ENCODE measurements at regions not wholly inside any gene's neighbourhood (a gene's known extent, or its start where the extent isn't known, plus 50 kb on each side); places are given as distances from the start of the nearest gene placed in this dataset.
"Not testable (repeated sequence)": the region's sequence is repeated elsewhere in the genome, so short reads cannot be mapped to it uniquely, and the experiment has no call there.

DNA sequence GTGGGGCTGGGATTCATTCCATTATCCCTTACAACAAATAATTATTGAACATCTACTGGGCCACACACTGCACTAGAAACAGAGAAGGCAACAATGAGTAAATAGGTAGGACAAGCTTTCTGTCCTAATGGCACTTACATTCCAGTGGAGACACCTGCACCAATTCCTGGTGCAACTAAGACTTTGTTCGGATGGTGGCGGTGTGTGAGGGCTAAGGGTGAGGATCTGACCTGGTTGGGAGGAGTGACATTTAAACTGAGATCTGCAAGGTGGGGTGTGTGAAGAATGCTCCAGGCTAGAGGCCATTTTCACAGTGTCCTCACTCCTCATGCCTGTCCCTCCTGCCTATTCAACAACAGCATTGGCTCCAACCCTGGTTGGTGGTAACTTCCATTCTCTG is 510.0 kb downstream of the XYLT1 start:
- no peak for DNase-seq

DNA sequence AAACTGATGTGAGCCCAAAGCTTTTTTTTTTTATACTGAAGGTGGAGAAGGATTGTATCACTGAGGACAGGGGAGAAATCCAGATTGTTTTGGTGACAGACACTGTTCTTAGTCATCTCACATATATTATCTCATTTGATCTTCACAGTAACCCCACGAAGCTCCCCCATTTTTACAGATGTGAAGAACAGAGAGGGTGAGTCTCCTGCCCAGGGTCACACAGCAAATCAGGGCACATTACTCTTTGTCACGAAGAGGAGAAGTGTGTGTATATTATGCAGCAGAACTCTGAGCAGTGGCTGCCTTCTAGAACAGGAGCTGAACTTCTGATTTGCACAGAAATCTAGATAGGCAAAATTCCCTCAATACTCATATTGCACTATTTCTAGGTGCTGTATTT is 504.3 kb downstream of the XYLT1 start:
- no peak for DNase-seq

DNA sequence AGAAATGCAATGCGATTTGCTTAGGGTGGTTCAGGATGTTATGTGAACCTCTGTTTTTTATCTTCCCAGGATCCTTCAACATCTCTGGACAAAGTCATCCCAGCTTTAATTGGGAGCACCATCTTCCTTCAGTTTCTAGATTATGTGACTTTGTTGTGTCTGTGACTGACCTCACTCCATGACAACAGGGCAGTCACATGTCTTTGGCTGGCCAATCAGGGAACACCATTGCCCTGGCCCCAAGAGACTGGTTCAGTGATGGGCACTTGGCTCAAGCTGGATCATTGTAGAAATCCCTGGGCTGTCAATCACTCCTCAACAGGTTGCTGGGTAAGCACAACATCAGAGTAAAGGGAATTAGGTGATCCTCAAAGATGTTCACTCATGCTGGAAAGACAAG is 499.7 kb downstream of the XYLT1 start:
- no peak for DNase-seq

DNA sequence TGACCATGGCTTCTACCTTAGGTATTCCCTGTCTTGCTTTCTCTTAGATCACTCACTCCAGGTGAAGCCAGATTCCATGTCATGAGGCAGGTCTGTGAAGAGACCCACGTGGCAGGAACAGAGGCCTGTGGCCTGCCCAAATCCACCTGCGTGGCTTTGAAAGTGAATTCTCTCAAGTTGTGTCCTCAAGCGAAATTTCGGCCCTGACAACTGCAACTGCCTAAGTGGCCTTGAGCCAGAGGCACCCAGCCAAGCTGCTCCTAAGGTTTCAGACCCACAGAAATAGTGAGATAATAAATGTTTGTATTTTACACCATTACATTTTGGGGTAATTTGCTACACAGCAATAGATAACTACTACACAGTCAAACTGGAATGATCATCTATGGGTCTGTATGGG is 497.9 kb downstream of the XYLT1 start:
- no peak for DNase-seq

DNA sequence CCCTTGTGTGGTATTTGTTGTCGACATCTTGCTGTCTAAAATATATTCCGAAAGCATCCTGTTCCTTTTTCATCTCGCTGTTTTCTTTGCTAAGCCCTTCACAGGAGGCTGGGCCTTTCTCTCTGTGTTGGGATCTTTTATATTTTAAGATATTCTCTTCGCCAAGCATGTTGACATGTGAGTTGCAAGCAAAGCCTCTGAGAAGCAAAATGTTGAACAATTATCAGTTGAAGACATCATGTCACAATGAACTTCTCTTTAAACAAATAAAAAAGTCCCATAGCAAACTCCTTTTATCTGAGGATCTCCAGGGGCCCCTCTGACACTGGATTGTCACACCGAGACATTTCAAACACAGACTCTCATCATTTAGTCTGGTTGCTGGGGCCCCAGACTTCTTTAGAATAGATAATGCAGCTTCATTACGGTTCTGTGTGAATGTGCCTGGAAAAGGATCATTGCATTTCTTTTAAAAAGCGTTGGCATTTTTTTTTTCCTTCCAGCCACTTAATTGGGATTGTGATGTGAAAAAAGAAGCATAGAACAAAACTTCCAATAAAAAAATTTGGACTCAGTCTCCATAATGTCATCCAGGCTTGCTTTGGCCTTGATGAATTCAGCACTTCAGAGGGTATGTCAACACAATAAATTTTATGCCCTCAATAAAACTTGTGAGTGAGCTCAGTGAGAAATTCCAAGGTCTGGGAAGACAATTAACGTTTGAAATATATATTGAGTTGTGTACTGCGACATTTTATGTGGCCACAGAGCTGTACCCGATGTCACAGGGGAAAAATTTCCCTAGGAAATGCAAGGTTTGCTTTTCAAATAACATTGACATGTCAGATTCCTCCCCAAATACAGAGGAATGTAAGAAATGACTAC is 496.8 kb downstream of the XYLT1 start:
- no peak for DNase-seq

DNA sequence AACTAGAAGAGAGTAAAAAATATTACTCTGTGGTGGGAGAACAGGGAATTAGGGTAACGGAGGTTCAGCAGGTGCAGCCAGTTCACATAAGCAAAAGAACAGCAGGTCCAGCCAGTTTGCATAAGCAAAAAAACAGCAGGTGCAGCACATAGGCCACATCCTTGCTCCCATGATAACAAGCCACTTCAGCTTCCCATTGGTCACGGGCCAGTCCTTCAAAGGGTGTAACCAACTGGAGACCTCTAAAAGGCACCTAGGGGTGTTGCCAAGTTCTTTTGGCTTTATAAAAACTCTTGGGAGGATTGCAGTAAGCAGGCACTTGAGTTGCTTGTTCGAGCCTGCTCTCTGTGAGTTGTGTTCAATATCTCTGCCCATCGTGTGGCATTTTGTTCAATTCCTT is 488.1 kb downstream of the XYLT1 start:
- no peak for DNase-seq

DNA sequence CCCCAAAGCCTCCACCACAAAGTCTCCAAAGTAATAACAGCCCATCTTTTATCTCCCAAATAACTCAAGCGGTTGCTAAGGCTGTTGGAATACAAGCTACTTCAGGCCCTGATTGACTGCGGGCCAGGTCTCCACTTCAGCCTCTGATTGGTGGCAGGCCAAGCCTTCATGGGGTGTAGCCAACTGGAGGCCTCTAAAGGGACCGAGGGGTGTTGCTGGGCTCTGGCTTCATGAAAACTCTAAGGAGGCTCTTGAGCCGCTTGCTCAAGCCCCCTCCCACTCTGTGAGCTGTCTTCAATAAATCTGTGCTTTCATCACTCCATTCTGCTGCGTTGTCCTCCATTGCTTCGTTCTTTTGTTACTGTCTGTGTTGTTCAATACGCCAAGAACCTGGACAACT is 487.2 kb downstream of the XYLT1 start:
- DNase-seq, result no peak

DNA sequence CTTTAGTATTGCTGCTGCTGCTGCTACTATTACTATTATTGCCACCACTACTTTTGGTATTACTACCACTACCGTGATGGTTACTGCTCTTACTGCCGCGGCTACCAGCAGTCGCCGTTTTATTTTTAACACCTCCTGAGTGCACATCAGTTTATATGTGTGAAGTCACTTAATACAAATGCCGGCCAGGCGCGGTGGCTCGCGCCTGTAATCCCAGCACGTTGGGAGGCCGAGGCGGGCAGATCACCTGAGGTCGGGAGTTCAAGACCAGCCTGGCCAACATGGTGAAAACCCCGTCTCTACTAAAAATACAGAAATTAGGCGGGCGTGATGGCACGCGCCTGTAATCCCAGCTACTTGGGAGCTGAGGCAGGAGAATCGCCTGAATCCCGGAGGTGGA is 486.7 kb downstream of the XYLT1 start:
- not testable (repeated sequence) for DNase-seq

DNA sequence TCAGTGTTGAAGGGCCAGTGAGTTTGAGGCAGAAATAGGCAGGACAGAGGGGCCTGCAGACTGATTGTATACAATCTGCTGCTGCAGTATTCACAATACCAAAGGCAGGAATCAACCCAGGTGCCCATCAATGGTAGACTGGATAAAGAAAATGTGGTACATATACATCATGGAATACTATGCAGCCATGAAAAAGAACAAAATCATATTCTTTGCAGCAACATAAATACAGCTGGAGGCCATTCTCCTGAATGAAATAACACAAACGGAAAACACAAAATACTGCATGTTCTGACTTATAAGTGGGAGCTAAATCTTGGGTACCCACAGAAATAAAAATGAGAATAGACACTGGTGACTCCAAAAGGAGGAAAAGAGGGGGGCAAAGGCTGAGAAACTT is 485.1 kb downstream of the XYLT1 start:
- no peak for DNase-seq

DNA sequence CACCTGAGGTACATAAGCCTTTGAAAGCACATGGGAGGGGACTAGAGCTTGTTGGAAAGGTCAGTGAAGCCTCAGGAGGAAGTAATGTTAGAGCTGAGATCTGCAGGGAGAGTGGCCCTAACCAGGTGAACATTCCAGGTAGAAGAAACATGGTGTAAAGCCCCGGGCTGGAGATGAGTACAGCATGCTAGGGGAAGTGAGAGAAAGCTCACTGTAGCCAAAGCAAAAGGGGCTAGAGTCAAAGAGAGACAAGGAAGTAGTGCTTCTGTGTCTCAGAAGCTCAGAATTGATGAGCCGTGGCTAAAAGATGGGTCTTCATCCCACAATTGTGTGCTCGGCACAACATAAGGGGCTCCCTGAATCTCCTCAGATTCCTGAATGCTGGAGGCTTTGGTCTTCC is 481.8 kb downstream of the XYLT1 start:
- DNase-seq, result no peak

DNA sequence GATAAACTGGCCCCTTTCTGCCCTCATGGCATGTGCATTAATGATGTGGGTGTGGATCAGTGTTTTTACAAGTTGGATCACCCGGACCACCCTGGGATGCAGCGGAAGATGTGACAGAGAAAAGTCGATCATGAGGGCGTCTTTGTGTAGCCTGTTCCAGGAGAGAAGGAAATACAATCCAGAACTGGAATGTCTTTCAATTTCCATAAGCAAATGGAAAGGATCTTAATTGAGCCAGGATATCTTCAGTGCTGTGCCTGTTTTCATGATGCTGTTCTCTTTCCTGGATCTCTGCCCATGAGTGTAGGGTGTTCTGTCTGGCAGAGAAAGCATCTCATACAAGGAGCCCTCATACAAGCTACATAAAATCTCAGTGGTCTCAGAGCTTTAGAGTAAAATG is 481.4 kb downstream of the XYLT1 start:
- no peak for DNase-seq

DNA sequence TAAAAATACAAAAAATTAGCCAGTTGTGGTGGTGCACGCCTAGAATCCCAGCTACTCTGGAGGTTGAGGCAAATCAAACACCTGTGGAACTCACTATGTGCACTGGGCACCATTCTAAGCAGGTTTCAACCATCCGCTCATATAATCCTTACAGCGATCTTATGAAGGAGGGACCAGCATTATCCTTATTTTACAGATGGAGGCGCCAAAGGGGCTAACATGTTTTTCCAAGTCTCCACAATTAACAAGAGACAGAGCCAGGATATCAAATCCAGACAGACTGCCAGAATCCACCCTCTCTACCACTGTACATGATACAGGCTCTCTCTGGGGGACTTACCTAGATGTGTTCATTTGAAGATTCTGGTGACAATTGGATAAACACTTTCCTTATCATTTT is 479.0 kb downstream of the XYLT1 start:
- no peak for DNase-seq

DNA sequence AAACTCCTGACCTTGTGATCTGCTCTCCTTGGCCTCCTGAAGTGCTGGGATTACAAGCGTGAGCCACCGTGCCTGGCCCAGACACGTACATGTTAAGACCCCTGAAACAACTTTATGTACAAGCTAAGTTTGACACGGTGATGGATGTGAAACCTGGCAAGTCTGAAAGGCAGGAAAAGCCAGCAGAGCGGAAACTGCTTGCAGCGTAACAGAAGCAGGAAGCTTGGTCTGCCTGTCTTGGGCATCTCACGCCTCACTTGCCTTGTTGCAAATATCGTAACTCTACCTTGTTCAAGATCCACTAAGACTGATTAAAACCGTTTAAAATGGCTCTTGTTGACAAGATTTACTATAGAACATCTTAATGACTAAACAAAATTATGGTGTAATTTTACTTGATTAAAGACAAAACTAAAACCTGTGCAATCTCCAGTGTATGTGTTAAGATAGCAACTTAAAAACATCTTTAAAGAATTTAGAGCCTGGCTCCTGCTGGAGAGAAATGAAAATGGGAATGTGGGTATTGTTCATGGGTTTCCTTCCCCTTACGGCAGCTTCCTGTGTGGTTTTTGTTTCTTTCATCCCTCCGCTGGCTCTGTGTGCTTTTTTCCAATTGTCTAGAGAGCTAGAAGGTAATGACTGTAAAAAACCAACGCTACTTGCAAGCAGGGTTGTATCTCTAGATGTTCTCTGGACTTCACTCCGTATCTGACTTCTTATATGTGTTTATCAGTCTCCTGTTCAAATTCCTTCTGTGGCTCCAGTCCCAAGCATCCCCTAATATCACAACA is 477.6 kb downstream of the XYLT1 start:
- peak; percentile 3 to 21 for DNase-seq

DNA sequence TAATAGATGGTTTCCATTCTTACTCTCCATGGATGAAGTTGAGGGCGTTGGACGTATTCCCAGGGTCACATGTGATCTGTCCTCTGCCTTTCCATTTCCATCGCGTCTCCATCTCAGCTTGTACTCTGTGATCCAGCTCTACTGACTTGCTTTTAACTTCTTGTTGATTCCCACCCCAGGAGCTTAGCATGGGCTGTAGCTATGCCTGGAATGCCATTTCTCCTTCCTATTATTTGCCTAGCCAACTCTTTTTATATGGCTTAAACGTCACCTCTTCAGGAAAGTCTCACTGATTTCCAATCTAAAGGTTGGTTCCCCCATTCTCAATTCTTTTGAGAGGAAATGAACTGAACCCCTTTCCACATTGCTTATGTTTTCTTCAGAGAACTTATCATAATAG is 475.9 kb downstream of the XYLT1 start:
- no peak for DNase-seq

DNA sequence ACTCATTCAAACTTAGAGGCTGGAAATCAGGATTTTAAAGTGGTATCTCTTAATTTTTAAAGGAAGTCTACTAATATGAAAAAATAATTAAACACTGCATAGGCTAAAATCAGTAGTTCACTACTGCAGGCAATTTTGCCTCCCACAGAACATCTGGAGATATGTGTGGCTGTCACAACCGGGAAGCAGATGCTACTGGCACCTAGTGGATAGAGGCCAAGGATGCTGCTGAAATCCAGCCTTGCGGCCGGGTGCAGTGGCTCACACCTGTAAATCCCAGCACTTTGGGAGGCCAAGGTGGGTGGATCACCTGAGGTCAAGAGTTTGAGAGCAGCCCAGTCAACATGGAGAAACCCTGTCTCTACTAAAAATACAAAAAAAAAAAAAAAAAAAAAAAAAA is 473.9 kb downstream of the XYLT1 start:
- no peak for DNase-seq

DNA sequence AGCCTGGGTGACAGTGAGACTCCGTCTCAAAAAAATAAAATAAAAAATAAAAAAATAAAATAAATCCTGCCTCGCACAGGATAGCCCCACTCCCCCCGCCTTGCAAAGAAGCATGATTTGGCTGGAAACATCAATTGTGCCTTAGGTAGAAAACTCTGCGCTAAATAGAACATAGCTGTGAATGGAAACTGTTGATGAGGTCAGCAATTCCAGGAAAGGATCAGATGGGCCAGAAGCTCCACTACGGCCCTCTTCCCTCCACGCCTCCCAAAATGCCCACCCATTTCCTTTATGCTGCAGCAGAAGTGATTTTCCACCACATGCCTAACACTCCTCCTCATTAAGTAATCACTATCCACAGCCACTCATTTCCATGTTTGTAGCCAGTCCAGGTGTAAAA is 473.4 kb downstream of the XYLT1 start:
- DNase-seq, result no peak

DNA sequence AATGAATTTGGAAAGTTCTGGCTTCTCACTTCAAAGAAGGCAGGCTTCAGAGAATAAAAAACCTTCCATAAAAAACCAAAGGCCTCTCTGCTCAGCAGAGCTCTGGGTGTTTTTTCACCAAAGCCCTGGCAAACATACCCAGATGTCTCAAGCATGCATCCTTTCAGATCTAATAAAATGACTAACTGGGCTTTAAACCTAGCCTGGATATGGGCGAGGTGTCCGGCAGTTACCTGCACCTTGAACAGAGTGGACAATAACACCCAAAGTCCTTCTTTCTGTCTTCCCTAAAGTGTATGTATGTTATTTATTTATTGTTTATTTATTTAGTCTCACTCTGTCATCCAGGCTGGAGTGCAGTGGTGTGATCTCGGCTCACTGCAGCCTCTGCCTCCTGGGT is 469.3 kb downstream of the XYLT1 start:
- no peak for DNase-seq

DNA sequence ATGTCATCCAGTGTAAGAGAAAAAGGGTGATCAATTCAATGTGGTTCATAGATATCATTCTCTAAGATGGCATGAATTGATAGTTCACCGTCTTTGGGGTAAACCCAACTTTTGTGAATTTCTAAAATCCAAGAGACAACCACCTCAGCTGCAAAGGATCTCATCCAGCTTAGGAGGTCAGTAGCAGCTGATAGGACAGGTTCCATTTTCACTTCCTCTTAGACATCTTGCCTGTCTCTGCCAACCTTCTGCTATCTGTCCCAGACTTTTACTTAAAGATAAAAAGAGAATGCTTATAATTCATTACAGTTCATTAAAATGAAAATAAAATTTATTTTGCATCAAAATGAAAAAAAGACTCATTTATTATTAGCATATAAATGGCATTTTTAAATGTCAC is 468.2 kb downstream of the XYLT1 start:
- DNase-seq, result no peak

DNA sequence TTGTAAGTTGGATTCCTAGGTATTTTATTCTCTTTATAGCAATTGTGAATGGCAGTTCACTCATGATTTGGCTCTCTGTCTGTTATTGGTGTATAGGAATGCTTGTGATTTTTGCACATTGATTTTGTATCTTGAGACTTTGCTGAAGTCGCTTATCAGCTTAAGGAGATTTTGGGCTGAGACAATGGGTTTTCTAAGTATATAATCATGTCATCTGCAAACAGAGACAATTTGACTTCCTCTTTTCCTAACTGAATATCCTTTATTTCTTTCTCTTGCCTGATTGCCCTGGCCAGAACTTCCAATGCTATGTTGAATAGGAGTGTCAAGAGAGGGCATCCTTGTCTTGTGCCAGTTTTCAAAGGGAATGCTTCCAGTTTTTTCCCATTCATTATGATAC is 464.8 kb downstream of the XYLT1 start:
- not testable (repeated sequence) for DNase-seq

DNA sequence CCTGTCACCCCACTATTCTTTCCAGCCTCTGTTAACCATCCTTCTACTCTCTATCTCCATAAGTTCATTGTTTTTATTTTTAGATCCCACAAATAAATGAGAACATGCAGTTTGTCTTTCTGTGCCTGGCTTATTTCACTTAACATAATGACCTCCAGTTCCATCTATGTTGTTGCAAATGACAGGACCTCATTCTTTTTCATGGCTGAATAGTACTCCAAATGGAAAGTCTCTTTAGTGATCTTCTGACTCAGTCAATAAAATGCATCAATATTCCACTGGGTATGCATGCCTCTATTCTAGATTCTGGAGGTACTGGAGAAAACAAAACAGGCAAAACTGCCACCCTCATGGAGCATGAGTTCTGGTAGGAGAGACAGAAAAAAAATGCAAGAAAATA is 459.0 kb downstream of the XYLT1 start:
- DNase-seq, result no peak

DNA sequence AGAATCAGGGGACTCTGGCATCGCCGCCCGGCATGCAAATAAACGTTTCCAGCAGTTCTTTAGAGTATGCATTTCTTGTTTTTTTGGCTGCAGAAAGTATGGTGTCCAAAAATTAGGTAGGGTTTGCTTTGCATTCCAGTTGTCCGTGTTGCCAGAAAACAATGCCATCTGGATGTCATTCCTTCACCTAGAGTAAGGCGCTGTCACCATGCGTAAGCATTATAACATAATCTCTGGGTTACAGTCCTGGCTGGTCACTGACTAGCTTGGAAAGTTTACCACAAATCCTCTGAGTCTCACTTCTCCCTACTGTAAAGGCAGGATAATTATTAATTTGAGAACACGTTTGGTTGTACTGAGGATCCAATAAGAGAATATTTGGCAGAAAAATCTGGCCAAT is 457.7 kb downstream of the XYLT1 start:
- DNase-seq, result no peak

DNA sequence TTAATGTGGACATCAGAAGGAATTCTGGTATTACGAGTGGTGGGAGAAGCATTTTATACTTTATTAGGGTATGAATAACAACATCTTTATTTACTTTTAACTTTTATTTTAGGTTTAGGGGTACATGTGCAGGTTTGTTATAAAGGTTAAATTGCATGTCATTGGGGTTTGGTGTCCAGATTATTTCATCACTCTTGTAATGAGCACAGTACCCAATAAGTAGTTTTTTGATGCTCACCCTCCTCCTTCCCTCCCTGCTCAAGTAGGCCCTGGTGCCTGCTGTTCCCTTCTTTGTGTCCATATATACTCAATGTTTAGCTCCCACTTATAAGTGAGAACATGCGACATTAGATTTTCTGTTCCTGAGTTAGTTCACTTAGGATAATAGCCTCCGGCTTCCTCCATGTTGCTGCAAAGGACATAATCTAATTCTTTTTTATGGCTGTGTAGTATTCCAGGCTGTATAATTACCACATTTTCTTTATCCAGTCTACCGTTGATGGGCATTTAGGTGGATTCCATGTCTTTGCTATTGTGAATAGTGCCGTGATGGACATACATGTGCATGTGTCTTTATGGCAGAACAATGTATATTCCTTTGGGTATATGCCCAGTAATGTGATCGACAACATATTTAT is 456.2 kb downstream of the XYLT1 start:
- DNase-seq, result no peak

DNA sequence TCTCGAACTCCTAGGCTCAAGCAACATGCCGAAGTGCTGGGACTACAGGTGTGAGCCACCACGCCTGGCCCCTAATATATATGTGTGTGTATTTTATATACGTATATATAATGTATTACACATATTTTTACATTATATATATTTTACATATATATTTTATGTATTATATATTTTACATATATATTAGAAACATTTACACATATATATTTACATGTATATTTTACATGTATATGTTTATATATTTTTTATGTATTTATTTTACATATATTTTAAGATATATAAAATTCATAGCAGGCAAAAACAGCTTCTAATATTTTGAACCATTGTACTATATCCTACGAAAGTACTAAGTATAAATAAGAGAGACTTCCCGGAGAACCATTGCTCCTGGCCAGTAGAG is 455.1 kb downstream of the XYLT1 start:
- DNase-seq, result no peak

DNA sequence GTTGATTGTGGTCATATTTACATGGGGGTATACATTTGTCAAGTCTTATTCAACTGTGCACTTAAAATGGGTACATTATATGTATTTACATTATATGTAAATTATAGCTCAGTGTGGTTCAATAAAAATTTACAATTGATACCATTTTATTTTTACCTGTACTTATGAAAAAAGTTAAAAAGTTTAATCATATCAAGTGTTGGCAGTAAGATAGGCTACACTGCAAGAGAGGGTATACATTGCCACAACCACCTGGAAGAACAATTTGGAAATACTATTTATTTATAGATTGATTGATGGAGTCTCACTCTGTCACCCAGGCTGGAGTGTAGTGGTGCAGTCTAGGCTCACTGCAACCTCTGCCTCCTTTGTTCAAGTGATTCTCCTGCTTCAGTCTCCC is 453.3 kb downstream of the XYLT1 start:
- no peak for DNase-seq
